Trophoblast cell (in vitro differentiated cells and primary cell): ENCODE measurements at regions not wholly inside any gene's neighbourhood (a gene's known extent, or its start where the extent isn't known, plus 50 kb on each side); places are given as distances from the start of the nearest gene placed in this dataset.

Experiments
- DNase-seq, 2 donors: peaks; one replicate each; pipeline ENCODE4 v3.0.0-alpha.2; 2016
- H2AFZ ChIP-seq: 2 replicates; pipeline ENCODE4 v1.6.1; 2013; ENCODE audit warnings: low read length, moderate library complexity, mild to moderate bottlenecking; ENCODE audit not compliant: insufficient read depth, poor library complexity
- H2AK5ac ChIP-seq: 2 replicates; pipeline ENCODE4 v1.6.1; 2013; ENCODE audit warnings: mild to moderate bottlenecking, low read length
- H2BK120ac ChIP-seq: 2 replicates; pipeline ENCODE4 v1.6.1; 2013; ENCODE audit warnings: low read length, mild to moderate bottlenecking, moderate library complexity; ENCODE audit not compliant: insufficient read depth, poor library complexity
- H2BK12ac ChIP-seq: 2 replicates; pipeline ENCODE4 v1.6.1; 2013; ENCODE audit warnings: mild to moderate bottlenecking, low read length, moderate library complexity
- H2BK5ac ChIP-seq: 2 replicates; pipeline ENCODE4 v1.6.1; 2013; ENCODE audit warnings: low read length, low read depth, moderate library complexity, mild to moderate bottlenecking; ENCODE audit not compliant: poor library complexity
- H3K14ac ChIP-seq: 2 replicates; pipeline ENCODE4 v1.6.1; 2013; ENCODE audit warnings: mild to moderate bottlenecking, low read length
- H3K18ac ChIP-seq: 2 replicates; pipeline ENCODE4 v1.6.1; 2013; ENCODE audit warnings: mild to moderate bottlenecking, low read length
- H3K23ac ChIP-seq: 2 replicates; pipeline ENCODE4 v1.6.1; 2013; ENCODE audit warnings: low read length
- H3K27ac ChIP-seq: 2 replicates; pipeline ENCODE4 v1.5.1; 2013; ENCODE audit warnings: low read depth, mild to moderate bottlenecking, inconsistent platforms, low read length, moderate library complexity
- H3K27me3 ChIP-seq: 2 replicates; pipeline ENCODE4 v1.6.1; 2013; ENCODE audit warnings: inconsistent platforms, mild to moderate bottlenecking, low read length, moderate library complexity; ENCODE audit not compliant: insufficient read depth
- H3K36me3 ChIP-seq, 2 experiments: 1 replicate in 1 of 2; 2 replicates in 1 of 2; pipeline ENCODE4 v1.6.1; 2013; ENCODE audit warnings: low read length in 2 of 2, mild to moderate bottlenecking in 2 of 2, moderate library complexity in 1 of 2; ENCODE audit not compliant: insufficient read depth in 2 of 2, control insufficient read depth in 1 of 2
- H3K4ac ChIP-seq: 2 replicates; pipeline ENCODE4 v1.6.1; 2013; ENCODE audit warnings: low read depth, mild to moderate bottlenecking, low read length, moderate library complexity
- H3K4me1 ChIP-seq, 2 experiments: 1 replicate in 1 of 2; 2 replicates in 1 of 2; pipeline ENCODE4 v1.6.1; 2013; ENCODE audit warnings: low read length in 2 of 2, mild to moderate bottlenecking in 2 of 2, moderate library complexity in 1 of 2; ENCODE audit not compliant: insufficient read depth in 2 of 2, control insufficient read depth in 1 of 2
- H3K4me2 ChIP-seq: 2 replicates; pipeline ENCODE4 v1.6.1; 2013; ENCODE audit warnings: inconsistent platforms, mild to moderate bottlenecking, low read length, moderate library complexity
- H3K4me3 ChIP-seq: 2 replicates; pipeline ENCODE4 v1.5.1; 2013; ENCODE audit warnings: mild to moderate bottlenecking, low read depth, low read length, inconsistent platforms
- H3K79me1 ChIP-seq: one replicate; pipeline ENCODE4 v1.6.1; 2013; ENCODE audit warnings: low read length
- H3K79me2 ChIP-seq: 2 replicates; pipeline ENCODE4 v1.6.1; 2013; ENCODE audit warnings: low read length, mild to moderate bottlenecking; ENCODE audit not compliant: control insufficient read depth, insufficient read depth, poor library complexity
- H3K9ac ChIP-seq: 2 replicates; pipeline ENCODE4 v1.6.1; 2013; ENCODE audit warnings: mild to moderate bottlenecking, low read length
- H3K9me3 ChIP-seq: 2 replicates; pipeline ENCODE4 v1.6.1; 2013; ENCODE audit warnings: low read depth, mild to moderate bottlenecking, control low read depth, inconsistent platforms, low read length; ENCODE audit not compliant: insufficient read depth
- H4K12ac ChIP-seq: 2 replicates; pipeline ENCODE4 v1.6.1; 2013; ENCODE audit warnings: low read depth, mild to moderate bottlenecking, low read length, moderate library complexity
- H4K8ac ChIP-seq: 2 replicates; pipeline ENCODE4 v1.6.1; 2013; ENCODE audit warnings: low read depth, mild to moderate bottlenecking, low read length, moderate library complexity
- H4K91ac ChIP-seq: one replicate; pipeline ENCODE4 v1.6.1; 2013; ENCODE audit warnings: low read depth, mild to moderate bottlenecking, low read length, moderate library complexity
- WGBS: extraction: QIAGEN DNeasy Blood & Tissue Kit; methylation state at CpG from one replicate; pipeline ENCODE4 v1.1.7; 2013; ENCODE audit warnings: missing lambda C conversion rate; ENCODE audit not compliant: insufficient read length, insufficient coverage; ENCODE audit errors: extremely low coverage; 5-methylcytosine and 5-hydroxymethylcytosine counted together

DNA sequence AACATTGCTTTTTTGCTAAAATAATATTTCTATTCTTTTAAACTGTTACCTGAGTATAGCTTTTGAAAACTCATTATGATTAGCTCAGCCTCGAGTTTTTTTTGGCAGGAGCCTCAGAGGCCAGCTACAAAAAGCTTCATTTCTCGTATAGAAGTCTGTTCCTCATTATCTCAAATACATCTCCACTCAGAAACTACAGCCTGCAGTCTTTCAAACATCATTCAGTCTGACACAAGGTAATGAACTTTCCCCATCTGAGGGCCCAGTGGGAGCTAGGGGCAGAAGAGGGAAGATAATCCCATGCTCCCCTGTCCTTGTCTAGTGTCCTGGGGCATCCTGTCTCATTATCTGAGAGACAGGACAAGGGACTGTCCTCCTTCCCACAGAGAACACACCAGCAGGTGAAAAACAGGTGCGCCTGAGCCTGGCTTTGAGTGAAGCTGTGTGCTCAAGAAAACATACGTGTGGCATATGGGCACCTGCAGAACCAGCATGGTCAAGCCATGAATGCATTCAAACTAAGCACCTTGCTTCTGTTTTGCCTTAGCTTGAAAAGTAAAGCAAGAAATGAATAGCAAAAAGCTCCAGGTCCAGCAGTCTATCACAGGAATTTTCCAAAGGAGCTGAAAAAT, 247.5 kb downstream of the MREG start:
- no peaks in the 10 kb centered on the region for H3K9me3 ChIP-seq
- H3K4me1 ChIP-seq: peaks cover 7% of the 10 kb centered on the region in 2 experiments
- no peak overlapping the region for H3K9ac ChIP-seq
- no peak overlapping the region for H4K12ac ChIP-seq
- H3K23ac ChIP-seq: no peak overlapping the region
- peaks cover 13% of the 10 kb centered on the region for H3K79me1 ChIP-seq
- H2AK5ac ChIP-seq: no peak overlapping the region
- H3K4me3 ChIP-seq: no peak overlapping the region
- peak in 1 of 2 donors; percentile 72 for DNase-seq
- no peak overlapping the region for H3K27ac ChIP-seq
- no peak overlapping the region for H2BK5ac ChIP-seq
- no peak overlapping the region for H4K91ac ChIP-seq
- no peak overlapping the region for H3K14ac ChIP-seq
- H3K18ac ChIP-seq: no peak overlapping the region
- H3K4ac ChIP-seq: no peak overlapping the region
- H4K8ac ChIP-seq: no peak overlapping the region
- H3K36me3 ChIP-seq: no peaks in the 10 kb centered on the region
- no peak overlapping the region for H2BK120ac ChIP-seq
- no peaks in the 10 kb centered on the region for H3K27me3 ChIP-seq
- H2BK12ac ChIP-seq: peak overlapping the region; percentile 27
- no peak overlapping the region for H3K4me2 ChIP-seq
- H3K79me2 ChIP-seq: no peaks in the 10 kb centered on the region
- no CpG with 5 or more reads among the region's 4 CpGs for WGBS
- no peak overlapping the region for H2AFZ ChIP-seq

DNA sequence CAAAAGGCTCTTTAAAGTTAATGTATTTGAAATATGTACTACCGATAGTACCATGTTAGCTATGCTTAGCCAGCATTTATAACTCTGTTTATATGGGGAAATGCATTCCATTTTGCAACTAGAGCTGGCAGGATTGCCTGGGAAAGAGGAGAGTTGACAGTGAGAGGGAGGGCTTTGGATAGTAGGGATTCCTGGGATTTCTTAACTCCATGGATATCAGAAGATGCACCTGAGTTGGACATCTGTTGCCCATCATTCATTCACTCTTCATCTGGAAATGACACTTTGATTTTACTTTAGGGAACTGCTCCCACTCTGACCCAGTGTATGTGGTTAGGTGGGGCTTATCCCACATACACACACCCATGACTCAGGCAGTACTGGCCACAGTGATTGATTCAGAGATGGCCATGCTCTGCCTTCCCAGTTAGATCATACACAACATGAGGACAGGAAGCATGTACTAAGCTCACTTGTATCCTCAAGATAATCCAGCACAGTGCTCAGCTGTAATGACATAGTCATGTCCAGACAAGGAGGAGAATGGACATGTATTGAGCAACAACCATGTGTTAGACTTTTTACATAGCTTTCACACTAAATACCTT, 248.8 kb downstream of the MREG start:
- H3K79me2 ChIP-seq: no peaks in the 10 kb centered on the region
- H3K79me1 ChIP-seq: peaks cover 15% of the 10 kb centered on the region
- H3K4me3 ChIP-seq: no peak overlapping the region
- H2AK5ac ChIP-seq: peak overlapping the region; percentile 9
- no peak overlapping the region for H4K12ac ChIP-seq
- peaks cover 7 to 9% of the 10 kb centered on the region in 2 experiments for H3K4me1 ChIP-seq
- no peak overlapping the region for H3K4ac ChIP-seq
- no peak overlapping the region for H3K4me2 ChIP-seq
- peak overlapping the region; percentile 13 for H2BK5ac ChIP-seq
- no peak overlapping the region for H4K8ac ChIP-seq
- H3K27me3 ChIP-seq: no peaks in the 10 kb centered on the region
- WGBS: no CpG with 5 or more reads among the region's 1 CpG
- H3K9me3 ChIP-seq: no peaks in the 10 kb centered on the region
- H3K27ac ChIP-seq: peak overlapping the region; percentile 4
- peak overlapping the region; percentile 5 for H2BK12ac ChIP-seq
- H4K91ac ChIP-seq: peak overlapping the region; percentile 46
- H3K18ac ChIP-seq: no peak overlapping the region
- peak overlapping the region; percentile 16 for H3K14ac ChIP-seq
- H3K23ac ChIP-seq: no peak overlapping the region
- H2AFZ ChIP-seq: no peak overlapping the region
- DNase-seq: peak; percentile 12 to 19
- H2BK120ac ChIP-seq: peak overlapping the region; percentile 40
- no peak overlapping the region for H3K9ac ChIP-seq
- H3K36me3 ChIP-seq: no peaks in the 10 kb centered on the region

DNA sequence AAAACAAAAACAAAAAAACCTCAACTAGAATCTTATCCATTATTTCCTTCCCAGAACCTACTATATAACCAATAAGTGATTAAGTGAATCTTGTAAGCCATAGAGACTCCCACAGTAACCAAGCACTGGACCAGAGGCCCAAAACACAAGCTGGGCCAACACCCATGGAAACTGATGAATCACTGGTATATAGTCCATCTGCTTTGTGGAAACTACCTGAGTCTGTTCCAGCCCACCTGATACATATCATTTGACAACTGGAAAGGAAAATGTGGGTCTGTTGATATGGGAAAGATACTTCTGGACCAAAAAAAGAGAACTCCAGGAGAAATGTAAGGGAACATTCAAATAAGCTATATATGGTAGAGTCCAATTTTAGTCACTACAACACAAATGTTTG, 252.8 kb downstream of the MREG start:
- no peaks in the 10 kb centered on the region for H3K36me3 ChIP-seq
- H2AK5ac ChIP-seq: no peak overlapping the region
- H3K4me3 ChIP-seq: no peak overlapping the region
- H3K18ac ChIP-seq: no peak overlapping the region
- peak overlapping the region; percentile 73 for H2BK5ac ChIP-seq
- peaks cover 4 to 9% of the 10 kb centered on the region in 2 experiments for H3K4me1 ChIP-seq
- no peak overlapping the region for H4K8ac ChIP-seq
- peak overlapping the region; percentile 45 for H3K14ac ChIP-seq
- H3K27ac ChIP-seq: peak overlapping the region; percentile 75
- H3K4ac ChIP-seq: no peak overlapping the region
- peak overlapping the region; percentile 83 for H2BK12ac ChIP-seq
- no peak overlapping the region for H3K23ac ChIP-seq
- H4K91ac ChIP-seq: no peak overlapping the region
- H2BK120ac ChIP-seq: no peak overlapping the region
- no peak overlapping the region for H2AFZ ChIP-seq
- no peak overlapping the region for H3K9ac ChIP-seq
- H3K27me3 ChIP-seq: no peaks in the 10 kb centered on the region
- no peak overlapping the region for H3K4me2 ChIP-seq
- no peaks in the 10 kb centered on the region for H3K9me3 ChIP-seq
- no peak for DNase-seq
- no peaks in the 10 kb centered on the region for H3K79me2 ChIP-seq
- H3K79me1 ChIP-seq: peaks cover 12% of the 10 kb centered on the region
- H4K12ac ChIP-seq: no peak overlapping the region

DNA sequence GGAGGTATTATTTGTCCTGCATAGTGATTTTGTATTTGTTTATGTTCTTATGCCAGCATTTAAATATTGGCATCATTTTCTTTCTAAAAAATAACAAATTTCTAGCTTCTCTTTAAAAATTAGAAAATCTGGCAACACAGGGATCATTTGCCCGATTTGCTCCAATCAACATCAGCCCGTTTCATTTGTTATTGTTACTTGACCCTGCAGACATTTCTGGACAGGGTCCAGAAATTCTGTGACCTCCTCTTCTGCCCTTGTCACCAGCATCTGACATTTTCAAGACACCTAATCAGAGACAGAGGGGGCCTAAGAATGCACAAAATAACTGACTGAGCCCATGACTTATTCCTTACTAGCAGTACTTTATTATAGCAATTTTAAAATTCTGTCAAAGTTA, 253.3 kb downstream of the MREG start:
- H3K4me3 ChIP-seq: no peak overlapping the region
- H3K23ac ChIP-seq: no peak overlapping the region
- no peaks in the 10 kb centered on the region for H3K79me2 ChIP-seq
- no peak overlapping the region for H2AK5ac ChIP-seq
- no peak overlapping the region for H3K18ac ChIP-seq
- no peak overlapping the region for H3K4ac ChIP-seq
- peak overlapping the region; percentile 35 for H3K27ac ChIP-seq
- WGBS: no CpG with 5 or more reads among the region's 2 CpGs
- H3K27me3 ChIP-seq: no peaks in the 10 kb centered on the region
- peak overlapping the region; percentile 34 for H2BK5ac ChIP-seq
- H3K9me3 ChIP-seq: no peaks in the 10 kb centered on the region
- no peak overlapping the region for H4K8ac ChIP-seq
- no peak overlapping the region for H2BK120ac ChIP-seq
- H2BK12ac ChIP-seq: no peak overlapping the region
- H2AFZ ChIP-seq: no peak overlapping the region
- no peak overlapping the region for H3K9ac ChIP-seq
- H3K4me2 ChIP-seq: no peak overlapping the region
- peaks cover 12% of the 10 kb centered on the region for H3K79me1 ChIP-seq
- no peak overlapping the region for H4K12ac ChIP-seq
- no peaks in the 10 kb centered on the region for H3K36me3 ChIP-seq
- H3K4me1 ChIP-seq: peaks cover 4 to 9% of the 10 kb centered on the region in 2 experiments
- H3K14ac ChIP-seq: no peak overlapping the region
- DNase-seq: no peak
- no peak overlapping the region for H4K91ac ChIP-seq
